Activated CD4-positive, CD25-positive, alpha-beta regulatory T cell treated with anti-CD3 and anti-CD28 coated beads, Interleukin-2, amount 50 U/mL, for 16 hours (primary cell): ENCODE measurements at regions not wholly inside any gene's neighbourhood (a gene's known extent, or its start where the extent isn't known, plus 50 kb on each side); places are given as distances from the start of the nearest gene placed in this dataset.
"Not testable (repeated sequence)": the region's sequence is repeated elsewhere in the genome, so short reads cannot be mapped to it uniquely, and the experiment has no call there.

ENCODE experiments used
- DNase-seq: peaks from one replicate; pipeline ENCODE4 v3.0.0-alpha.2; 2020; ENCODE audit warnings: low read depth, low spot score

DNA sequence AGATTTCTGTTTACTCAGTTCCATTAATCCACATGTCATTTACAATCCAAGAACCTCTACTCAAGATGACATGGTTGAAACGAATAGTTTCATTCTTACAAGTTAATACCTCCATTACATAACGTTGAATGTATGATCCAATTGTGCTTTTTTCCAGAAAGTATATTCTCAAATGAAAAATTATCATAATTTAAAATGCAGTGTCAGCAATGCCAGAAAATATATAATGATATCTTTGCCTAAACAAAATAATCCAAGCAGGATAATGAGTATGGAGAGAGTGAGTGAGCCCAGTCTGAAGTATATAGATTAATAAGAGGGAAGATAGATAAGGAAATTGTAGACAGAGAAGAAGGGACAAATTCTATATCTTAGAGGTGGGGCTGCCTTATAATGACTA lies 505.0 kb downstream of the CENPC start:
- no peak for DNase-seq

DNA sequence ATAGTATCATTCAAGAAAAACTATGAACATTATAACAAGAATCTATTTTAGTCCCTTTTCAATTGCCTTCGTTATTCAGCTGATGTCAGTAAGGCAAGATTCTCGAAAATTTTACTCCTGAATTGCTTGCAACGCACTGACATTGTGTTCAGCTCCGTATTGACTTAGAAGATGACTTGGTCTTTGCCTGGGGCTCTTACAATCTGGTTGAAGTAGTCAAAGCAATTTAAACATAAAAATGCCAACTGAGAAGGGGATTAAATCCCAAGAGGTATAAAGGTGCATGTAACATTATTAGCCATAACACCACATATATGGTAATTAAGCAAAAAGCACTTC lies 507.1 kb downstream of the CENPC start:
- no peak for DNase-seq

DNA sequence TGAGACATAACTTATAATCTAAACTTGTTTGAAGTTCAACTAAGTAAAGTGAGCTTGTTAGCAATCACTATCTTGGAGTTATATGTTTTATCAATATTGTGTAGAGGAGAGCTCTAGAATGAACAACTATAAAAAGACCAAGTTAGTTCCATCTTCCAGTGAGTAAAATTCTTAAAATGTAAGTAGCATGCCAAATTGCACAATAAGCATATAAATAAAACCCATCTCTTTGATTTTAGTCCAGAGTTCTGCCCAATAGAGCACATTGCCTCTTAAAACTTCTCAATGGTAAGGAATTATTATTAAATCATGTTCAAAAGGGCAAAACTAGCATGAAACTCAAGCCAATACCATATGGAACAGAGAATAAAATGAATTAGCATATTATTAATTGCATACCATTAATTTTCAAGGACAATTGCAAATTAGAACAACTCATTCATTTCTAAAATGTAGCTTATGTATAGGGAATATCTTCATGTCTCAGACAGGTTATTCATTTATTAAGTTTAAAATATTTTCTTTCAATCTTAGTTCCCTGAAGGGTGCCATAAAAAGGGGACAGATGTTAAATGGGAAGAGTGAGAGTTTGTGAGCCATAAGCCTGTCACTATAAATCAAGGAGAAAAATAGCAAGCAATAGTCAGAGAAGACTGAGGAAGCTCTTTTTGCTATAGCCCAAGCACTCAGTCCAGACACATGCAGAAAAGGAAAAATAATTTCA lies 507.6 kb downstream of the CENPC start:
- DNase-seq, result no peak

DNA sequence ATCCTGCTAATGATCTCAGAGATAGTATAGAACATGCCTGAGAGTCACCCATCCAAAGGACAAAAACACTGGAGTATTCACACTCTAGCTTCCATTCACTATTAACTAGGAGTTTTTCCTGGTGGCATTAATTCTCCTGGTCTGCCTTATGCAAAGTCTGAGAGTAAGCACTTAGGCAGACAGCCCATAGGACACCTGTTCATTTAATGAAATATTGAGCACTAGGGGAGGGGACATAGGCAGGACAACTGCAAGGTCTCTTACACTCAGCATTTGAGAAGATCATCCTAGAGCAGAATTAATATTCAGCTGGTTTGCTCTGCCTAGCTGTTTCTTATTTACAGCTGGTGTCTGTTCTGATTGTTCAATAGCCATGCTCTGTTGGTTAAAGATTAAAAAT lies 508.5 kb downstream of the CENPC start:
- DNase-seq, result no peak

DNA sequence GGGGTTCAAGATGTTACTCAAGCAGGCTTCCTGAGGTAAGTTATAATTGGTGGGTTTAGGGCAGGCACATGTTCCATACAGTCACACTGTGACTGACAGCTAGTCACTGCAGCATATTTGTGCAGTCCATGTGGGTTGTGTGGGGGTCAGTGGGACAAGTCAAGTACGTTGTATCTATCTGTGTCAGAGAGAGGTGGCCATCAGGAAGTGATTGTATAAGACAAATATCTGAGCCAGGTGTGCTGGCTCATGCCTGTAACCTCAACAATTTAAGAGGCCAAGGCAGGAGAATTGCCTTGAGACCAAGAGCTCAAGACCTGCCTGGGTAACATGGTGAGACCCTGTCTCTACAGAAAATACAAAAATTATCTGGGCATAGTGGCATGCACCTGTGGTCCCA lies 509.3 kb downstream of the CENPC start:
- no peak for DNase-seq

DNA sequence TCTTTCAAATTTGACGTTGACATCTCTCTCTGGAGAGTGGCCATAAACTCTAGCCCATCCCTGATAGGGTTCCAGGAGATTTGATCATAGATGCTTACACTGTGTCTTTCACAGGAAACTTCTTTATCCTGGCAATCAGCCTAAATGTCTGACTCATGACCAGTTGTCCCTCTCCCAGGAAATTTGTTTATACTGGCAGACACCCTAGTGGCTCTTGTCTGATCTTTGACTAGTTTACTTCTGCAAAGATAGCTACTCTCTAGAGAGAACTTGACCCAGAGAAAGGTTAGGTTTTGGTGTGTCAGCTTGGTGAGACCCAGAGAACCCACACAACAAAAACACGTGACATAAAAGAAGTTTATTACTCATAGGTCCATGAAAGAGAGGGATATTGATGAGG lies 509.8 kb downstream of the CENPC start:
- DNase-seq, result no peak

DNA sequence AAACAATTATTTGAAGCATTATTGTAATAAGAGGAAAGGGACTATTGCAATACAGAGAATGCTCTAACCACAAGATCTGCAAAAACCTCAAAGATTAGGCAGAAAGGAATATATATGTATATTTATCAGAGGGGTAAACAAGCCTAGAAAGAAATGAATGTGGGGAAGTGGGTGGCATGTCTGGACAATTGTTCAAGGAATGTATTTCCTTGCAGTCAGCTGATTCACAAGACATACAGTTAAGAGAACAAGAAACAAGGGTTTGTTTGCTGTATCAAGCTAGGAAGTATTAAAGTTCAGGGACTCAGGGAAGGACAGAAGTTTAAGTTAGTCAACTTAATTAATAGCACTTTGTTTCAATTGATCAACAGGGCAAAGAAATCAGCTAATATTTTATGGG lies 514.7 kb downstream of the CENPC start:
- no peak for DNase-seq

DNA sequence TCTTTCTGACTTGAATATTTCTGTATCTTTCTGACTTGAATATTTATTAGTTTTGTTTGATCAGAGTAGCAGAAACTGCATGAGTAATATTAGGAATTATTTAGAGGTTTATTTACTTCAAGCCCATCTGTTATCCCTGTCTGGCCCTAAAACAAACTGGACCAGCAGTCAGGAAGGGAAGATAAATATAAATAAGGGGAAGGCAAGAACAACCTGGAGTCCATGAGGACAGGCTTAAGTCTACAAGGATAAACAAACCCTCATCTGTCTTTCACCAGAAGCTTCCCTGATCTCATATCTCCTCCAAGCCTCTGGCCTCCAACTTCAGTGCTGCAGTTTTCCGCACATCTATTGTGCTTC lies 524.9 kb downstream of the CENPC start:
- DNase-seq, result no peak

DNA sequence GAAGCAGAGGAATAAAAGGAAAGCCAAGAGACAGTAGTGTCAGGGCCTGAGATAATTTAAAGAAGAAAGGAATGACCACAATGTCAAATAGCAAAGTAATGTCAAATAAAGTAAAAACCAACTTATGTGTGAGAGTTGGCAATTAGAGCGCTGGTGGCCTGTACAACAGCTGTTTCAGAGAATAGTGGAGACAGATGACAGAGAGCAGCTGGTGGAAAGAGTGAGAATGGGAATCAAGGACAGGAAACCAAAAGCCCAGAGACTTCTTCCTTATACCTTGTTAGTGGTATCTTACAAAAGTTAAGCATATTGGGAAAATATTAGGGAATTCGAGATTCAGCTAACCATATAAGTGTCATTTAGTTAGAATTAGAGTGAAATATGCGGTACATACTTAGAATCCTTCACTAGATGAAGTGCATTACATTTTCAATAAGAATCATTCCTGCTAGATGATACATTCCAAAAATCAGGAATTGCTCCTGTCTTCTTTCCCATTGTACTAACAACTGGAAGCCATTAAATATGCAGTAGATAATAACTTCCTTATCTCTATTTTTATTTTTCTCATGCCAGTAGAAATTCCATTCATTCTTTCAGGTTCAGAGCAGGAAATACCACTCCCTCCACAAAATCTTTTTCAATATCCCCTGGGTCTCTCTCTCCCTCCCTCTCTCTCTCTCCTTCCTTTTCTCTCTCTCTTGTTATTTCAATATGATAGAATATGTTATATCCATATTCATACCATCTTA lies 525.4 kb downstream of the CENPC start:
- no peak for DNase-seq

DNA sequence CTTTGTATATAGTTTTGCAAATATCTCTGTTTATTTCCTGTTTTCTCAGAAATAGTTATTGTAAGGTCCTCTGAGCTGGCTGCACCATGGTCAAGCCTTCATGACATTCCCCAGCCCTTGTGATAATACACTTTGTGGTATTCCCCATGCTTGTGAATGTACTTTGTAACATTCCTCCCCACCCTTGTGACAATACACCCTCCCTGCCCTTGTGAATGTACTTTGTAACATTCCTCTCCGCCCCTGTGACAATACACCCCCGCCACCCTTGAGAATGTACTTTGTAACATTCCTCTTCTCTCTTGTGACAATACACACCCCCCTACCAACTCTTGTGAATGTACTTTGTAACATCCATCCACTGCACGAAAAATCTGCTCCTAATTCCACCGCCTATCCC lies 530.7 kb downstream of the CENPC start:
- no peak for DNase-seq

DNA sequence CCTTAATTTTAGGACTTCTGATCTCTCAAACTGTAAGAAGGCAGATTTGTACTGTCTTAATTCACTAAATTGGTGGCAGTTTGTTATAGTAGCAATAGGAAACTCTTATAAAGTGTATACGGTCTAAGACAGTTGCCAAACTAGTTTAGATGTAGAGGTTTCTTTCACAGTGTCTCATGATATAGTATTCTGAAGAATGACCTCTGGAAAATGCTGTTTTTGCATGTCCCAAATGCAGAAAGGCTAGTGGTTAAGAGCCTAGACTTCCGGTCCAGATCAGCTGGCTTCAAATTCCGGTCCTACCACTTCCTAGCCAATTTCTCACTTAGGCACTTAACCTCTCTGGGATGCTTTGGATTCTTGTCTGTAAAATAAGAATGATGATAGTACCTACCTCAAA lies 538.5 kb downstream of the CENPC start:
- DNase-seq, result no peak

DNA sequence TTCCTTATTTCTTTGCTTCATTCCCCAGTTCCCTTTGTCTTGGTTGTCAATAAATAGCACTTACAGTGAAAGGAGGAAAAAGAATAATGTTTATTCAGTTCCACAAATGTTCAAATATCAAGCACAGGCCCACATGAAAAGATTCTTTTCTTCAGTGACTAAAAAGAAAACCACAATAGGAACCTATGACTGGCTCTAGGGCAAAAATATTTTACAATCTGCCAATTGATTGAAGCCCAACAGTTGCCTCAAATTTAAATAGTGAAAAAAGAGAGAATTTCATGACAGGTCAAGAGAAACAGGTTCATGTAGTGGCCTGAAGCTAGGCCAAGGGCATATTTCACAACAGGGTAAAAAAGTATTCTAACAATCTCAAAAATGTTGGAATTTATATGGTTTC lies 553.8 kb downstream of the CENPC start:
- DNase-seq, result no peak

DNA sequence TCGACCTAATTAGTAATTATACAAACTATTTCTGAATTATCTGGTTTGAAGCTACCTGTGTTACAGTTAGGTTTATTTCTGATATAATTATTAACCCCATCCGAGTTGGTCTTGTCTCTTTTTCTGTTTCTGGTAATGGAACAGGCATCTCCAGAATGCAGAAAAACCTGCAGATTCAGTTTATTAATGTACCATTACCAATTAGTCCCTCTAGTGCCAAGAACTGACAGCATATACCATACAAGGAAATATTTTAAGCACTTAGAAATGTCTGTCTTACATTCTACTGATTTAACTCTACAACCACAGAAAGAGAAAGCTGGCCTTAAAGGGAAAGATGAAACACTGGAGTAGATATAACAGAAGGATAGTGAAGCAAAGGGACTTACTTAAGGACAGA lies 570.6 kb downstream of the CENPC start:
- DNase-seq, result no peak

DNA sequence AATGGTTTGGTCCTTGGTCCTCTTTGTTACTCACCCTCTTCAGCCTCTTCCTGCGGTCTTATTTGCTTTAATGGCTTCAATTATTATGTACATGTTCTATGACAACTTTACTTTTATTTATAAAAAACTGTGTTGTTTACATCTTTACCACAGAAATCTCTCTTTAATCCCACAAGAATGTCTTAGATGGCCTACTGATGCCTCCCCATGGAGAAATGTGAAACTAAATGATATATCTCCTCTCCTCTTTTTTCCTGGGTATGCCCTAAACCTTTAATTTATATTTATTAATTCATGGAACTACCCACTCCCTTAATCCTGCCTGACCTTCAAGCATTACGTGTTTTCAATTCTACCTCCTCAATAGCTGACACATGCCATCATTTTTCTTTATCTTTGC lies 573.2 kb downstream of the CENPC start:
- no peak for DNase-seq

DNA sequence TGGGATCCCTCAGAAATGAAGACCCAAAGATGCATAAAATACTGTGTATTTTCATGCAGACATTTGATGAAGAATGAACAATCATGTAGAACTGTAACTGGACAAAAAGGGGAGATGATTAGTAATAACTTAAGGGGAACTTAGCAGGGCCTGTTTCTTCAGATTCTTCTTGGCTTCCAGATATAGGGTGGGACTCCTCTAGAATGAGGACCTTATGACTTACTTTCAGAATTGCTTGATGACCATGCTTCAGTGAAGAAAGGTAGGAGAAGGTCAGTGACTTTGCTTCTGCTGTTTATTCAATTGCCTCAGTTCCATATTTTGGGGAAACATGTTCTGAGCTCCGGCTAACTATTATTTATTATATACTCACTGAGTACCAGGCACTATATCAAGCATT lies 580.8 kb downstream of the CENPC start:
- DNase-seq, result no peak

DNA sequence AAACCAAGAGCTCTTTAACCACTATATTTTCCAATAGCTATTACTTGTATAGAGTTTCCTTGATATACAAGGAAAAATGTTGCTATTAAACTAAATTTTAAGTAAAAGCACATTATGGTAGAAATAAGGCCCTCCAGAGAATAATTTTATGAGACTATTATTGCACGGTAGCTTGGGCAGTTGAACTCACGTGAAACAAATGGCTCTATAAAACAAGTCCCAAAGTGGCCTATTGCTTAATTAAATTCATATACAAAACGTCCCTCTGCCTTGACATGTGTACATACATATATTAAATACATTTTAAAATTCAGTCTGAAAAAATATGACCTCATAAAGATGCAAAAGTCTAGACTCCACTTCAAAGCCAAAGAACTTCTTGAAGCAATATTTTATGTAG lies 582.2 kb downstream of the CENPC start:
- DNase-seq, result no peak

DNA sequence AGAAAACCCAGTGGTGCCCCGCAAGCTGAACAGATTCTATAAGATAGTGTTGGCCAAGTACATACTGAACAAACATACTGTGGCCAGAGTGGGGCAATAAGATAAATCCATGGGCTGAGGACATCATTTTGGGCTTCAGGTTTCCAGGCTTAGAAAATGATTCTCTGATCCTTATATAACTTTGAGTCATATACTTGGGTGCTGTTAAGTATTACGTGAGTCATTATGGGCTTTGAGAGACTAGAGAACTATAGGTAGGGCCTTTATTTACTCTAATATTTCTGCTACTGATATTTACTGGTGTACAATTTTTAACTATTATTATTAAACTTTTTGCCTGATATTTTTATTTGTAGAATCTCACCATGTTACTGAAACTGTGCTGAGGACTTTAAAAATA lies 586.1 kb downstream of the CENPC start:
- DNase-seq, result no peak

DNA sequence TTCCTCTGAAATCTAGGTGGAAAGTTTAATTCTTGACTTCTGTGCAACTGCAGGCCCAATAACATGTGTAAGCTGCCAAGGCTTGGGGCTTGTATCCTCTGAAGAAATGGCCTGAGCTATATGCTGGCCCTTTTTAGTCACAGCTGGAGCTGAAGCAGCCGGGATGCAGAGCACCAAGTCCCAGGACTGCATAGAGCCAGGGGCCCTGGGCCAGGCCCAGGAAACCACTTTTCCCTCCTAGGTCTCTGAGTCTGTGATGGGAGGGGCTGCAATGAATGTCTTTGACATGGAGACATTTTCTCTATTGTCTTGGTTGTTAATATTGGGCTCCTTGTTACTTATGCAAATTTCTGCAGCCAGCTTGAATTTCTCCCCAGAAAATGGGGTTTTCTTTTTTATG lies 588.5 kb downstream of the CENPC start:
- no peak for DNase-seq

DNA sequence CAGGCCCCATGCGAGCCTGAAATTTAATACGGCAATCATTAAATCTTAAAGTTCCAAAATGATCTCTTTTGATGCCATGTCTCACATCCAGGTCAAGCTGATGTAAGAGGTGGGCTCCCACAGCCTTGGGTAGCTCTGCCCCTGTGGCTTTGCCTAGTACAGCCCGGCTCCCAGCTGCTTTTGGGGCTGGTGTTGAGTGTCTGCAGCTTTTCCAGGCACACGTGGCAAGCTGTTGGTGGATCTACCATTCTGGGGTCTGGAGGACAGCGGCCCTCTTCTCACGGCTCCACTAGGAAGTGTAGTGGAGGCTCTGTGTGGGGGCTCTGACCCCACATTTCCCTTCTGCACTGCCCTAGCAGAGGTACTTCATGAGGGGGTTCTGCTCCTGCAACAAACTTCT lies 588.9 kb downstream of the CENPC start:
- DNase-seq, result no peak

DNA sequence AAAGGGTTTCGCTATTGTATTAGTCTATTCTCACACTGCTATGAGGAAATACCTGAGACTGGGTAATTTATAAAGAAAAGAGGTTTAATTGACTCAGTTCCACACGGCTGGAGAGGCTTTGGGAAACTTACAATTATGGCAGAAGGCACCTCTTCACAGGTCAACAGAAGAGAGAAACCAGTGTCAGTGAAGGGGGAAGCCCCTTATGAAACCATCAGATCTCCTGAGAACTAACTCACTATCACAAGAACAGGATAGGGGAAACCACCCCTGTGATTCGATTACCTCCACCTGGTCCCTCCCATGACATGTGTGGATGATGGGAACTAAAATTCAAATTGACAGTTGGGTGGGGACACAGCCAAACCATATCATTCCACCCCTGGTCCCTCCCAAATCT lies 589.5 kb downstream of the CENPC start:
- DNase-seq, result no peak

DNA sequence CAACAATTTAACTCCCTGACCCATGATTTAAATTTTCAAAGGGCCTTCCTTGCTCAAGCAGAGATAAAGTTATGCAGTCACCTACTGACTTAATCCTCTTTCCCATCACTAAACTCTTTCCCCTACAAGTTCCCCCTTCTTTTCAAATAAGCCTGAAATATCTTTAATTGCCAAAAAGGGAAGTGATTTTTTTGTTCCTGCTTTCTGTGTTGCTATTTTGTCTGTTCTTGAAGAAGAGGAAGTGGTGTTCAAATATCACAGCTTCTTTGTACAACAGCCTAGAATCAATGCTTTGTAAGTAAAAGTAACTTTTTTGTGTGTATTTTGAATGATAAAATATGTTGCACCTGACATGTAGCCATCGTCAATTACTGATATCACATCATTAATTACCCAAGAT lies 595.9 kb downstream of the CENPC start:
- no peak for DNase-seq

DNA sequence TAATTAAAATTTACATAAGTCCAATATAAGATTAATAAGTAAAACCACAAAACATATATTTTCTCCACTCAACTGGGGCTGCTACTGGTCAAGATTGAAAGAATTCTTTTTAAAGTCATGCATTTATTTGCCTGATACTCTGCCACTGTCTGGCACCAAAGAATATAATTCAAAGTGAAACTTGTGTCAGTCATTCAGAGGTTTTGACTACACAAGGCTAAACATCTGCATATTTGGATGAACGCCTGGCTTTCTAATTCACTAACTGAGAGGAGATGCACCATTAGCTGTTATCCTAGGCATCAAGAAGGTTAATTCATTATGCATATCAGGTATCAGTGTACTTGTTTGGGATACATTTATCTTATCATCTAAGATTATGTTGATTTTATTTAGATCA lies 598.5 kb downstream of the CENPC start:
- no peak for DNase-seq

DNA sequence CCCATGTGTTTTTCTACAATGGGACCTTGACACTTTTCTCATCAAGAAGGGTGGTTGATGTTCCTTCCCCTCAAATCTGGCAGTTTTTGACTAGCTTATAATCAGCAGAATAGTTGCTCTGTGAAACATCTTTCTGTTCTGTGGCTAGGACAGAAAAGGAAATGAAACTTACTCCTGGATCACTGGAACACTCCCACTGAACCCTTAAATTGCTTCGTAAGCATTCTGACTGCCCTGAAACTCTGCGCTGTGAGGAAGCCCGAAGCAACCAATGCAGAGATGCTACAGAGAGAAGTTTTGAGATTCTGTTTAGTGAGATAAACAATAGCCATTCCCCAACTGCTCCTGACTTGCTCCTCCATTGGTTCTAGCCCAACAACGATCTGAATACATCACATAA lies 602.2 kb downstream of the CENPC start:
- no peak for DNase-seq

DNA sequence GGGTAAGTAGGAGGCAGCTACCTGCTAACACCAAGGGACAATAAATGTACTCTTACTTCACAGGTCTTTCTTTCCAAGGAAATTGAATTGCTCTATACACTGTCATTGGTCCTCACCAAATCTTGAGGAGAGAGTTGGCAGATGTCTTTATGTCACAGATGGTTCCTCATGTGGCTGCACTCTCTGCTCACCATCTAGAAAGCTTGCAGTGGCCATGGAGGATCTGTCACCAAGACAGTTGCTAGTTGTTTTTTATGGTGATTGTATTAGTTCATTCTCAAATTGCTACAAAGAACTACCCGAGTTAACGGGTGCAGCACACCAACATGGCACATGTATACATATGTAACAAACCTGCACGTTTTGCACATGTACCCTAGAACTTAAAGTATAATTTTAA lies 613.3 kb downstream of the CENPC start:
- not testable (repeated sequence) for DNase-seq
